Activated CD4-positive, alpha-beta T cell treated with anti-CD3 and anti-CD28 coated beads for 36 hours (primary cell): ENCODE measurements at regions not wholly inside any gene's neighbourhood (a gene's known extent, or its start where the extent isn't known, plus 50 kb on each side); places are given as distances from the start of the nearest gene placed in this dataset.
A peak's percentile ranks its signal among the peaks of the same experiment; 100 is the strongest.

Source experiments
- ATAC-seq: fragments of 200-7000 bp; cut with Tn5 transposase; one replicate; pipeline ENCODE4 v1.10.0; 2021; ENCODE audit warnings: mild to moderate bottlenecking, moderate library complexity
- CTCF ChIA-PET: fragments of 350-600 bp; sonication (Branson Sonifier 250); formaldehyde crosslinking; loops from one replicate; lab custom pipeline; 2021; ENCODE audit warnings: antibody characterized with exemption; lab: Charles Lee
- POLR2A ChIA-PET: fragments of 350-600 bp; sonication (Branson Sonifier 250); formaldehyde crosslinking; loops from one replicate; lab custom pipeline; 2021; ENCODE audit warnings: antibody characterized with exemption, inconsistent platforms; lab: Charles Lee
- DNase-seq: peaks from one replicate; pipeline ENCODE4 v3.0.0-alpha.2; 2020
- H3K27ac Mint-ChIP-seq: one replicate; pipeline ENCODE4 v1.8.0; 2021; ENCODE audit warnings: mixed read lengths
- H3K27me3 Mint-ChIP-seq: one replicate; pipeline ENCODE4 v1.8.0; 2021; ENCODE audit warnings: mixed read lengths
- H3K36me3 Mint-ChIP-seq: one replicate; pipeline ENCODE4 v1.8.0; 2021; ENCODE audit warnings: low read depth, mixed read lengths
- H3K4me1 Mint-ChIP-seq: one replicate; pipeline ENCODE4 v1.8.0; 2021; ENCODE audit warnings: mixed read lengths
- H3K4me3 Mint-ChIP-seq: one replicate; pipeline ENCODE4 v1.8.0; 2021; ENCODE audit warnings: mild to moderate bottlenecking, moderate library complexity, mixed read lengths
- H3K9me3 Mint-ChIP-seq: one replicate; pipeline ENCODE4 v1.8.0; 2021; ENCODE audit warnings: low read depth, mixed read lengths
- intact Hi-C, 2 experiments: fragments of 100-400 bp; cut with DNase I in 1 of 2; cut with micrococcal nuclease in 1 of 2; formaldehyde crosslinking; loops; one replicate each; pipeline versions ENCODE4 v1.14.2 to v1.15.1; 2022 to 2024; cut with DNase I, micrococcal nuclease

GRCh38 chr21:35136586-35137219, 87.6 kb upstream of the RUNX1 start:
- Mint-ChIP-seq H3K27ac (no peak overlapping the region), H3K9me3 (no peaks in the 10 kb centered on the region), H3K4me3 (no peak overlapping the region), H3K27me3 (no peaks in the 10 kb centered on the region), H3K36me3 (no peaks in the 10 kb centered on the region), H3K4me1 (peaks cover 39% of the 10 kb centered on the region)
- intact Hi-C loops: loop anchor here (5.0 to 10.0 kb wide), 4 partner anchors 78 to 249 kb away; no protein-coding TSS in a partner anchor
- CTCF ChIA-PET: no interaction called here
- ATAC-seq: no peak
- POLR2A ChIA-PET: no interaction called here
- DNase-seq: no peak

GRCh38 chr21:35136106-35136505, 87.0 kb upstream of the RUNX1 start:
- H3K4me3 Mint-ChIP-seq: no peak overlapping the region
- ATAC-seq (no peak), DNase-seq (no peak)
- POLR2A ChIA-PET: no interaction called here
- CTCF ChIA-PET: interaction anchor here (0.5 kb wide), 1 partner anchor 87 kb away, joined by 5 read pairs; no protein-coding TSS in a partner anchor
- peaks cover 39% of the 10 kb centered on the region for H3K4me1 Mint-ChIP-seq
- intact Hi-C loops: loop anchor here (5.0 to 10.0 kb wide), 4 partner anchors 79 to 249 kb away; no protein-coding TSS in a partner anchor
- no peak overlapping the region for H3K27ac Mint-ChIP-seq
- no peaks in the 10 kb centered on the region for H3K36me3 Mint-ChIP-seq
- no peaks in the 10 kb centered on the region for H3K27me3 Mint-ChIP-seq
- H3K9me3 Mint-ChIP-seq: no peaks in the 10 kb centered on the region

GRCh38 chr21:35135481-35135880, 86.4 kb upstream of the RUNX1 start:
- intact Hi-C loops: loop anchor here (1.0 to 10.0 kb wide), 5 partner anchors 79 to 248 kb away; no protein-coding TSS in a partner anchor
- H3K27ac Mint-ChIP-seq: no peak overlapping the region
- peaks cover 32% of the 10 kb centered on the region for H3K4me1 Mint-ChIP-seq
- H3K4me3 Mint-ChIP-seq: no peak overlapping the region
- DNase-seq (no peak), ATAC-seq (no peak)
- no peaks in the 10 kb centered on the region for H3K27me3 Mint-ChIP-seq
- peaks cover 2% of the 10 kb centered on the region for H3K9me3 Mint-ChIP-seq
- ChIA-PET POLR2A (no interaction called here), CTCF (interaction anchor here (0.5 kb wide), 1 partner anchor 88 kb away, joined by 5 read pairs; no protein-coding TSS in a partner anchor)
- H3K36me3 Mint-ChIP-seq: no peaks in the 10 kb centered on the region

- no peaks in the 10 kb centered on the region for H3K36me3 Mint-ChIP-seq
- H3K4me1 Mint-ChIP-seq: peaks cover 22% of the 10 kb centered on the region
- ChIA-PET POLR2A (no interaction called here), CTCF (no interaction called here)
- H3K9me3 Mint-ChIP-seq: peaks cover 2% of the 10 kb centered on the region
- intact Hi-C loops: loop anchor here in 1 of 2 experiments (10.0 kb wide), 1 partner anchor 80 kb away; no protein-coding TSS in a partner anchor
- ATAC-seq (no peak), DNase-seq (no peak)
- H3K27ac Mint-ChIP-seq: no peak overlapping the region
- H3K27me3 Mint-ChIP-seq: no peaks in the 10 kb centered on the region
- no peak overlapping the region for H3K4me3 Mint-ChIP-seq
These were observed 85.2 kb upstream of the RUNX1 start for GRCh38 chr21:35134309-35134708.

GRCh38 chr21:35128536-35128935, 79.4 kb upstream of the RUNX1 start:
- Mint-ChIP-seq H3K9me3 (peaks cover 17% of the 10 kb centered on the region), H3K36me3 (peaks cover 3% of the 10 kb centered on the region), H3K4me3 (no peak overlapping the region), H3K27ac (no peak overlapping the region), H3K27me3 (no peaks in the 10 kb centered on the region), H3K4me1 (no peaks in the 10 kb centered on the region)
- ChIA-PET POLR2A (no interaction called here), CTCF (interaction anchor here (0.7 kb wide), 1 partner anchor 12 kb away, joined by 3 read pairs; no protein-coding TSS in a partner anchor)
- intact Hi-C loops: no loop called here
- no peak for ATAC-seq
- no peak for DNase-seq

- ATAC-seq (no peak), DNase-seq (no peak)
- Mint-ChIP-seq H3K4me3 (no peak overlapping the region), H3K4me1 (no peaks in the 10 kb centered on the region), H3K27ac (no peak overlapping the region), H3K9me3 (peaks cover 17% of the 10 kb centered on the region), H3K36me3 (peaks cover 3% of the 10 kb centered on the region), H3K27me3 (no peaks in the 10 kb centered on the region)
- CTCF ChIA-PET: no interaction called here
- intact Hi-C loops: no loop called here
- POLR2A ChIA-PET: no interaction called here
These were observed 78.7 kb upstream of the RUNX1 start for GRCh38 chr21:35127851-35128250.

GRCh38 chr21:35127026-35127425, 77.9 kb upstream of the RUNX1 start:
- no peak overlapping the region for H3K4me3 Mint-ChIP-seq
- peaks cover 3% of the 10 kb centered on the region for H3K36me3 Mint-ChIP-seq
- peaks cover 17% of the 10 kb centered on the region for H3K9me3 Mint-ChIP-seq
- ChIA-PET CTCF (interaction anchor here (0.6 to 1.3 kb wide), 2 partner anchors 13 to 44 kb away, joined by 3 to 4 read pairs; no protein-coding TSS in a partner anchor), POLR2A (no interaction called here)
- H3K4me1 Mint-ChIP-seq: no peaks in the 10 kb centered on the region
- no peaks in the 10 kb centered on the region for H3K27me3 Mint-ChIP-seq
- no peak overlapping the region for H3K27ac Mint-ChIP-seq
- DNase-seq (no peak), ATAC-seq (no peak)
- intact Hi-C loops: no loop called here

GRCh38 chr21:35120631-35121180, 71.6 kb upstream of the RUNX1 start:
- CTCF ChIA-PET: interaction anchor here (1.2 to 2.0 kb wide), 3 partner anchors 9 to 721 kb away, joined by 3 to 8 read pairs (median 4); no protein-coding TSS in a partner anchor
- intact Hi-C loops: no loop called here
- no peak for ATAC-seq
- Mint-ChIP-seq H3K4me3 (no peak overlapping the region), H3K27ac (no peak overlapping the region), H3K4me1 (no peaks in the 10 kb centered on the region), H3K9me3 (peaks cover 14% of the 10 kb centered on the region), H3K36me3 (peaks cover 3% of the 10 kb centered on the region), H3K27me3 (no peaks in the 10 kb centered on the region)
- DNase-seq: no peak
- POLR2A ChIA-PET: interaction anchor here (1.0 to 1.1 kb wide), 2 partner anchors 19 to 70 kb away, joined by 3 to 6 read pairs; no protein-coding TSS in a partner anchor

GRCh38 chr21:35119501-35120047, 70.5 kb upstream of the RUNX1 start:
- ATAC-seq (no peak), DNase-seq (no peak)
- Mint-ChIP-seq H3K9me3 (peaks cover 3% of the 10 kb centered on the region), H3K4me3 (no peak overlapping the region), H3K27me3 (no peaks in the 10 kb centered on the region), H3K4me1 (no peaks in the 10 kb centered on the region), H3K27ac (no peak overlapping the region), H3K36me3 (no peaks in the 10 kb centered on the region)
- intact Hi-C loops: no loop called here
- ChIA-PET POLR2A (interaction anchor here (1.0 to 1.1 kb wide), 2 partner anchors 20 to 69 kb away, joined by 3 to 6 read pairs; no protein-coding TSS in a partner anchor), CTCF (no interaction called here)

- Mint-ChIP-seq H3K36me3 (peaks cover 11% of the 10 kb centered on the region), H3K4me1 (peaks cover 15% of the 10 kb centered on the region), H3K27me3 (no peaks in the 10 kb centered on the region), H3K27ac (no peak overlapping the region), H3K9me3 (peaks cover 12% of the 10 kb centered on the region), H3K4me3 (no peak overlapping the region)
- DNase-seq (no peak), ATAC-seq (no peak)
- ChIA-PET CTCF (no interaction called here), POLR2A (no interaction called here)
- intact Hi-C loops: no loop called here
These were observed 67.7 kb upstream of the RUNX1 start for GRCh38 chr21:35116777-35117176.

- H3K4me3 Mint-ChIP-seq: no peak overlapping the region
- ChIA-PET POLR2A (no interaction called here), CTCF (interaction anchor here (0.7 kb wide), 1 partner anchor 26 kb away, joined by 4 read pairs; no protein-coding TSS in a partner anchor)
- H3K9me3 Mint-ChIP-seq: peaks cover 11% of the 10 kb centered on the region
- intact Hi-C loops: no loop called here
- peak overlapping the region; percentile 34 for H3K27ac Mint-ChIP-seq
- no peaks in the 10 kb centered on the region for H3K27me3 Mint-ChIP-seq
- ATAC-seq (peak; percentile 88), DNase-seq (peak; percentile 38)
- H3K4me1 Mint-ChIP-seq: peaks cover 15% of the 10 kb centered on the region
- H3K36me3 Mint-ChIP-seq: peaks cover 11% of the 10 kb centered on the region
These were observed 64.0 kb upstream of the RUNX1 start for GRCh38 chr21:35113064-35113463.
